TTC549 (cell line): ENCODE measurements at regions not wholly inside any gene's neighbourhood (a gene's known extent, or its start where the extent isn't known, plus 50 kb on each side); places are given as distances from the start of the nearest gene placed in this dataset.
A peak's percentile ranks its signal among the peaks of the same experiment; 100 is the strongest.

ENCODE experiments used
- FAIRE-seq: peaks from 2 replicates; lab custom pipeline; 2012; peaks lifted over from hg19 to GRCh38; lab: Jason Lieb, UNC

- no peak for FAIRE-seq
Measured at GRCh38 chr6:45741437-45742171, 274.1 kb downstream of the CLIC5 start.

GRCh38 chr6:45739058-45739457 lies 276.6 kb downstream of the CLIC5 start:
- no peak for FAIRE-seq

GRCh38 chr6:45738057-45738455 lies 277.6 kb downstream of the CLIC5 start:
- FAIRE-seq: no peak

- no peak for FAIRE-seq
Measured at GRCh38 chr6:45737331-45738056, 278.2 kb downstream of the CLIC5 start.

GRCh38 chr6:45736134-45736533 lies 279.5 kb downstream of the CLIC5 start:
- FAIRE-seq: no peak

GRCh38 chr6:45732731-45733130 lies 282.9 kb downstream of the CLIC5 start:
- no peak for FAIRE-seq

- no peak for FAIRE-seq
Measured at GRCh38 chr6:45730232-45730631, 285.4 kb downstream of the CLIC5 start.

GRCh38 chr6:45728674-45729073 lies 287.0 kb downstream of the CLIC5 start:
- no peak for FAIRE-seq

- FAIRE-seq: no peak
Measured at GRCh38 chr6:45727819-45728449, 287.7 kb downstream of the CLIC5 start.

GRCh38 chr6:45727228-45727627 lies 288.4 kb downstream of the CLIC5 start:
- FAIRE-seq: no peak

GRCh38 chr6:45726444-45726843 lies 289.2 kb downstream of the CLIC5 start:
- FAIRE-seq: no peak

- no peak for FAIRE-seq
Measured at GRCh38 chr6:45724511-45724910, 291.1 kb downstream of the CLIC5 start.

- FAIRE-seq: no peak
Measured at GRCh38 chr6:45724027-45724426, 291.6 kb downstream of the CLIC5 start.

- no peak for FAIRE-seq
Measured at GRCh38 chr6:45722876-45723275, 292.8 kb downstream of the CLIC5 start.

GRCh38 chr6:45721665-45722064 lies 294.0 kb downstream of the CLIC5 start:
- no peak for FAIRE-seq

- FAIRE-seq: no peak
Measured at GRCh38 chr6:45718871-45719270, 296.8 kb downstream of the CLIC5 start.

- FAIRE-seq: no peak
Measured at GRCh38 chr6:45718131-45718530, 297.5 kb downstream of the CLIC5 start.

- no peak for FAIRE-seq
Measured at GRCh38 chr6:45717715-45718114, 297.9 kb downstream of the CLIC5 start.

GRCh38 chr6:45717027-45717426 lies 298.6 kb downstream of the CLIC5 start:
- no peak for FAIRE-seq

GRCh38 chr6:45715508-45715803 lies 300.2 kb downstream of the CLIC5 start:
- FAIRE-seq: no peak

- peak; percentile 77 for FAIRE-seq
Measured at GRCh38 chr6:45714741-45715507, 300.7 kb downstream of the CLIC5 start.

GRCh38 chr6:45714006-45714730 lies 301.5 kb downstream of the CLIC5 start:
- FAIRE-seq: no peak
